Fibroblast of the aortic adventitia (primary cell): ENCODE measurements at regions not wholly inside any gene's neighbourhood (a gene's known extent, or its start where the extent isn't known, plus 50 kb on each side); places are given as distances from the start of the nearest gene placed in this dataset.

Experiments used
- DNase-seq: peaks from one replicate; pipeline ENCODE4 v3.0.0-alpha.2; 2010; ENCODE audit warnings: low read depth
- H3K4me3 ChIP-seq: 2 replicates; pipeline ENCODE4 v1.5.1; 2011; ENCODE audit warnings: low read depth, mild to moderate bottlenecking, control low read depth, low read length, moderate library complexity
- TF ChIP-seq, protein P1 (sequence below): IDR thresholded peaks from 2 replicates; pipeline ENCODE4 v1.5.1; 2011; ENCODE audit warnings: mild to moderate bottlenecking, low read length, control low read depth, inconsistent platforms; ENCODE audit not compliant: insufficient read depth

GRCh38 chr2:41775366-41776025 is 272.3 kb upstream of the PKDCC start:
- no peak for DNase-seq
- TF ChIP-seq, protein P1, sequence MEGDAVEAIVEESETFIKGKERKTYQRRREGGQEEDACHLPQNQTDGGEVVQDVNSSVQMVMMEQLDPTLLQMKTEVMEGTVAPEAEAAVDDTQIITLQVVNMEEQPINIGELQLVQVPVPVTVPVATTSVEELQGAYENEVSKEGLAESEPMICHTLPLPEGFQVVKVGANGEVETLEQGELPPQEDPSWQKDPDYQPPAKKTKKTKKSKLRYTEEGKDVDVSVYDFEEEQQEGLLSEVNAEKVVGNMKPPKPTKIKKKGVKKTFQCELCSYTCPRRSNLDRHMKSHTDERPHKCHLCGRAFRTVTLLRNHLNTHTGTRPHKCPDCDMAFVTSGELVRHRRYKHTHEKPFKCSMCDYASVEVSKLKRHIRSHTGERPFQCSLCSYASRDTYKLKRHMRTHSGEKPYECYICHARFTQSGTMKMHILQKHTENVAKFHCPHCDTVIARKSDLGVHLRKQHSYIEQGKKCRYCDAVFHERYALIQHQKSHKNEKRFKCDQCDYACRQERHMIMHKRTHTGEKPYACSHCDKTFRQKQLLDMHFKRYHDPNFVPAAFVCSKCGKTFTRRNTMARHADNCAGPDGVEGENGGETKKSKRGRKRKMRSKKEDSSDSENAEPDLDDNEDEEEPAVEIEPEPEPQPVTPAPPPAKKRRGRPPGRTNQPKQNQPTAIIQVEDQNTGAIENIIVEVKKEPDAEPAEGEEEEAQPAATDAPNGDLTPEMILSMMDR, result no peak

DNA sequence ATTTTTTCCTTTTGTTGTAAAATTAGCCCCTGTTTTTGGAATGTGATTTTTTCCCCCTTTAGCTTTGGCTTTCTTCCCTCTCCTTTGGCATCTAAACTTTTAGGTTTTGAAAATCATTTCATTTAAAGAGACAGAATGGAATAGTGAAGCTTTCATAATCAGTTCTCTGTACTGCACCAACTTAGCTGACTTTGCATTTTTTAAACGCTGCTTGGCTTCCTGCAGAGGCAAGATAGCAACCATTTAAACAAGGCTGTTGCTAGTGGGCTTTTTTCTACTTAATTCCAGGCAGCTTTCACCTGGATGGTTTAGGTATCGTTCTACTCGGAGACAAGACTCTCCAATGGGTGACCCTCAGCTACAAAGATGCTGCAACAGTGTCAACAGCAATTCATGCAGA is 267.9 kb upstream of the PKDCC start:
- H3K4me3 ChIP-seq, result no peak overlapping the region
- TF ChIP-seq, protein P1, result no peak
- DNase-seq, result peak; percentile 17

More at GRCh38 chr2:41775366-41776025, 272.3 kb upstream of the PKDCC start:
- no peak overlapping the region for H3K4me3 ChIP-seq

DNA sequence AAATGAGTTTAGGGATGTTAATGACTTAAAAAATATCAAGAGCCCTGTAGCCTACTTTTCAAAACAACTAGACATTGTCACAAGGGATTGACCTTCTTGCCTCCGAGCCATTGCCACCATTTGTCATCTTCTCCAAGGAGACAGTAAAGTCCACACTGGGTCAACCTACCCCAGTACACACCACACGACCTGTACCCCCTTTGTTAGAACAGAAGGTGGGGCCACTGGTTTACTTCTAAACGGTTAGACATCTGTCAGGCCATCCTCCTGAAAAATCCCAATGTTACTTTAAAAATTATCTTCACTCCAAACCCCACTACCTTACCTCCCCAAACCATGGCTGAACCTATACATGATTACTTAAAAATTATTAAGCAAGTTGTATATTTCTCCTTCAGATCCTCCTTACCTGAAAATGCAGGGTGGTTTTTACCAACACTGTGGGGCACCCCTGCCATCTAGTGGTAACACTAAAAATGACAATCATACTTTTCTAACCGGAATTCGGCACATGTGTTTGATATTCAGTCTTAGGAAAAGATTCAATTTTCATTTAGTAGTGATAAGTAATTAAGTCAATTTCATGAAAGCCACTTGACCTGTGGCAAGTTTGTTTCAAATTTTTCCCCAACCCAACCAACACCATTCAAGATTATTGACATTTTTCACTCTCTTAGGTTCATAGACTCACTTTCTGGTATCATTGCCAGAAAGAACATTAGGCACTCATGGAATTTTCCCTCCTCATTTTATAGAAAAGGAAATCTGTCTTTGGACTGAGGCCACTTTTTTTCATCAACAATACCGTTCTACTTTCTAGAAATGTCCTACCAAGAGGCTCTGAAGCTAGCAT is 265.3 kb upstream of the PKDCC start:
- peak; percentile 65 for DNase-seq
- no peak overlapping the region for H3K4me3 ChIP-seq
- TF ChIP-seq, protein P1, result peak; percentile 73

DNA sequence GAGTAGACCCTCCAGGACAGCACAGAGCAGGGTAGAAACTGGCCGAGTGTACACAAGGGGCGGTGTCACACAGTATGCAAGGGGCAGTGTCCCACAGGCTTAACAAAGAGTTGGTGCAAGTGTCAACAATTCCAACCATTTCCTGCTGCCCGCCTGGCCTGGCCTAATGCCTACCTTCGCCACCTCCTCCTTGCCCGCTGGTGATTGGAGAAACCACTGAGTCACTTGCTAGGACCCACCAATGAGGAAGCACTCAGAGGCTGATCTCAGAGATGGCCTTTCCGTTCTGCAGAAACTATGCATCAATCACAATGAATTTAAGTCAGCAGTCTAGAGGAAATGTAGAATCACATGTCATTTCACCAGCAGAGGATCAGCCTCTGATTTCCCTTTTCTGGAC is 263.3 kb upstream of the PKDCC start:
- DNase-seq, result no peak
- no peak overlapping the region for H3K4me3 ChIP-seq
- TF ChIP-seq, protein P1, result no peak

DNA sequence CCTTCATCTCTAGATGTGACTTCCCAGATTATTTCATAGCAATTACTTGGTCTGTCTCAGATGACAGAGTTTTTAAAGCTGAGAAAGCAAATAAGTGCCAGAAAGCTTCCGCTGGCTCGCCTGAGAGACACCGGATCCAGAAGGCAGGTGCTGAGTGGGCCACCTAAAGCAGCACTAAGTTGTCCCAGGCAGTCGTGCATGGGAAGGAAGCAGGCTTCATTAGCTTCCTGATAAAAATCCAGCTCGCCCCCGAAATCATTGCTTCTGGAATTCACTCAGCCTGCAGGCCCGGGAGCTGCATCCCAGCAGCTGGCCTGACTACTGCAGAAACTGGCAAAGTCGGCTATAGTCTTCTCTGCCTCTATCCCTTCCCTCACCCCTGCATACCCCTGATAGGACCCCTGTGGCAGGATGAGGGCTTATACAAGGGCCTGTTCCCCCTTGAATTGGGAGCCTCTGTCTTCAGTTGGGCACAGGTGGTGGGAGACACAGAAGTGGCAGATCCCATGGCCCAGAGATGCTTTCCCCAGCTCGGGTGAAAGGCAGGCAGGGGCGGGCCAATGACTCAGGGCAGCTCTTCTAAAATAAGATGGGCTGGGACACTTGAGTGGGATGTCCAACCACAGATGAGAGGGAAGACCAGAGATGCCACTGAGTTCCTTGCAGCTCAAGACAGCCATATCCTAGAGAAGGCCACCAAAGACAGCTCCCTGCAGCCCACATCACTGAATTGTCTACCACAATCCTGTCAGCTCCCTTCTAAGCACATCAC is 262.4 kb upstream of the PKDCC start:
- no peak overlapping the region for H3K4me3 ChIP-seq
- DNase-seq, result no peak
- TF ChIP-seq, protein P1, result no peak

DNA sequence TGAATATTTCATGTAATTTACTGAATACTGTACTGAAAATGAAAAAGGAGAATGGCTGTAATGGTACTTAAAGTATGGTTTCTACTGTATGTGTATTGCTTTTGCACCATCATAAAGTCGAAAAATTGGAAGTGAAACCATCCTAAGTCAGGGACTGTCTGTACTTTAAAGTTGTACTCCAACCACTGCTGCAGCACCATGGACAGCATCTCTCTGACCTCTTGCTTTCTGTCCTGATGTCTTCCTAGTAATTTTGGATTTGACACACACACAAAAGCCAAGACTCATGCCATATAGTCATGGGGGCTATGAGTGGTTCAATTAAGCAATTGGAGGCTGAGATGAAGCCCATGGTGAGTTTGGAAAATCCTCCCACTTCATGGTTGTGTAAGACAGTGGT is 256.3 kb upstream of the PKDCC start:
- peak; percentile 52 for DNase-seq
- no peak overlapping the region for H3K4me3 ChIP-seq
- TF ChIP-seq, protein P1, result no peak
